ENCODE measurements at regions not wholly inside any gene's neighbourhood (a gene's known extent, or its start where the extent isn't known, plus 50 kb on each side); places are given as distances from the start of the nearest gene placed in this dataset.

DNA sequence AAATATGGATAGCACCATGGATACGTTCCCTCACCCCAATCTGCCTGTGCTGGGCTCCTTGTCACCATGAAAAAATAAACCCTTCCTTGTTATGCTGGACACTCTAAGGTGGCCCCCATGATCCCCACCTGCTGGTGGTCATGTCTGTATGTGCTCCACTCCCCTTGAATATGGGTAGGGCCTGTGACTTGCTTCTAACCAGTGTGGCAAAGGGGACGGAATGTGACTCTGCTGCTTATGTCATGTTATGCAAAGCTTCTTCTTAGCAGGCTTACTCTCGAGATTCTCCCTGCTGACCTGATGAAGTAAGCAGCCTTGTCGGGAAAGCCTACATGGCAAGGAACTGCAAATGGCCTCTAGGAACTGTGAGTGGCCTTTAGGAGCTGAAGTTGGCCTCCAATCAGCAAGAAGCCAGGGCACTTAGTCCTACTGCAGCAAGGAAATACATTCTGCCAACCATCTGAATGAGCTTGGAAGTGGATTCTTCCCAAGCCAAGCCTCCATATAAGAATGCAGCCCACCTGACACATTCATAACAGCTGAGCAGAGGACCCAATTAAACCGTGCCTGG is 159.9 kb downstream of the CCDC34 start:
- DNase-seq (ENCODE audit: low spot score) = no peak
- no peak overlapping the region for H3K4me3 Mint-ChIP-seq

DNA sequence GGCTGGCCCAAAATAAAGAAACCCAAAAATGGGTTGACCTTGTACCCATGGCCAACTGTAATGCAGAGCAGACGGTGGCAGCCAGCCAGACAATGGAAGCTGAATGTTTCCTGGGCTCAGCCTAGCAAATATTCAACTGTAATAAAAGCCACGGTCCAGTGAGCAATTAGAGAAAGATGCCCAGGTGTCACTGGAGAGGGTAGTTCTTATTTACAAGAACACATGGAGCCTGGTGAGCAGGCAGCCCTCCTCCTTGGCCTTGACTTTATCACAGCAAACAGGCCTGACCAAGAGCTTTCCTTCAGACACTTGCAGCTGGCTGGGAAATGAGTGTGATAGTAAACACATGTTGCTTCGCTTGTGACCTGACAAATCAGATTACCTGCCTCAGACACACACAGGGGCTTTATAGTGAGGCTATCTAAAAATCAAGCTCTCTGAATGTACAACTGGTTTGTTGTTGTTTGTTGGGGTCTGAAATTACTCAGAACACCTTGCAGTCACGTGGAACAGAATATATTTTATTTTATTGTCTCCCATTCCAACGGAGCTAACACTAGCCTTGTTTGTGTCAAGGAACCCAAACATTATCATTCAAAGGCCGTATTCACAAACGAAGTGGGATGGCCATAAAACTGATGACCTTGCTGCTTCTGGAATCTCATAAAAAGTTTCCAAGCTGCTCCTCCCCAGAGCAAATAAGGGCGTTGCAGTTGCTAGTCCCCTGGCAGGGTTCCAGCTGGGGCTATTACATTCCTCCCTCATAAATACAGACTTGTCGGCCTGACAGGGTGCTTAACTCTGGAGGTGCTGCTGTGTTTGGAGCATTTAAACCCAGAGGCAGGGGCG is 161.1 kb downstream of the BBOX1 start:
- Histone ChIP-seq H3K27me3 (no peaks in the 10 kb centered on the region), H3K27ac (no peak overlapping the region)
- H3K4me3 Mint-ChIP-seq = no peak overlapping the region

More for the DNA sequence above, 159.9 kb downstream of the CCDC34 start:
- Histone ChIP-seq H3K4me1 (peaks cover 16% of the 10 kb centered on the region), H3K27me3 (no peaks in the 10 kb centered on the region), H3K9me3 (ENCODE audit: low read depth) (no peaks in the 10 kb centered on the region), H3K79me2 (ENCODE audit: low read depth) (no peaks in the 10 kb centered on the region), H3K9ac (no peak overlapping the region), H3K36me3 (no peaks in the 10 kb centered on the region), H3K27ac (no peak overlapping the region), H3K4me3 (no peak overlapping the region), H2AFZ (replicated peaks) (no peak overlapping the region), H3K4me2 (no peak overlapping the region), H3F3A (ENCODE audit: low read depth) (peaks cover 13% of the 10 kb centered on the region), H4K20me1 (ENCODE audit: low read depth) (no peaks in the 10 kb centered on the region)
- H3K9me3 Mint-ChIP-seq = no peaks in the 10 kb centered on the region
- peaks cover 4% of the 10 kb centered on the region for H3K27me3 Mint-ChIP-seq (ENCODE audit: insufficient read depth, low read depth)
- no peak overlapping the region for H3K27ac Mint-ChIP-seq
- H3K4me1 Mint-ChIP-seq = peaks cover 13% of the 10 kb centered on the region
- no peaks in the 10 kb centered on the region for H3K36me3 Mint-ChIP-seq
- no peak for TF ChIP-seq EZH2 (IDR thresholded peaks at IDR 0.05)
- TF ChIP-seq, protein P1, sequence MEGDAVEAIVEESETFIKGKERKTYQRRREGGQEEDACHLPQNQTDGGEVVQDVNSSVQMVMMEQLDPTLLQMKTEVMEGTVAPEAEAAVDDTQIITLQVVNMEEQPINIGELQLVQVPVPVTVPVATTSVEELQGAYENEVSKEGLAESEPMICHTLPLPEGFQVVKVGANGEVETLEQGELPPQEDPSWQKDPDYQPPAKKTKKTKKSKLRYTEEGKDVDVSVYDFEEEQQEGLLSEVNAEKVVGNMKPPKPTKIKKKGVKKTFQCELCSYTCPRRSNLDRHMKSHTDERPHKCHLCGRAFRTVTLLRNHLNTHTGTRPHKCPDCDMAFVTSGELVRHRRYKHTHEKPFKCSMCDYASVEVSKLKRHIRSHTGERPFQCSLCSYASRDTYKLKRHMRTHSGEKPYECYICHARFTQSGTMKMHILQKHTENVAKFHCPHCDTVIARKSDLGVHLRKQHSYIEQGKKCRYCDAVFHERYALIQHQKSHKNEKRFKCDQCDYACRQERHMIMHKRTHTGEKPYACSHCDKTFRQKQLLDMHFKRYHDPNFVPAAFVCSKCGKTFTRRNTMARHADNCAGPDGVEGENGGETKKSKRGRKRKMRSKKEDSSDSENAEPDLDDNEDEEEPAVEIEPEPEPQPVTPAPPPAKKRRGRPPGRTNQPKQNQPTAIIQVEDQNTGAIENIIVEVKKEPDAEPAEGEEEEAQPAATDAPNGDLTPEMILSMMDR (IDR thresholded peaks at IDR 0.05) = no peak
- no peak for TF ChIP-seq EZH2phosphoT487 (IDR thresholded peaks at IDR 0.05)

DNA sequence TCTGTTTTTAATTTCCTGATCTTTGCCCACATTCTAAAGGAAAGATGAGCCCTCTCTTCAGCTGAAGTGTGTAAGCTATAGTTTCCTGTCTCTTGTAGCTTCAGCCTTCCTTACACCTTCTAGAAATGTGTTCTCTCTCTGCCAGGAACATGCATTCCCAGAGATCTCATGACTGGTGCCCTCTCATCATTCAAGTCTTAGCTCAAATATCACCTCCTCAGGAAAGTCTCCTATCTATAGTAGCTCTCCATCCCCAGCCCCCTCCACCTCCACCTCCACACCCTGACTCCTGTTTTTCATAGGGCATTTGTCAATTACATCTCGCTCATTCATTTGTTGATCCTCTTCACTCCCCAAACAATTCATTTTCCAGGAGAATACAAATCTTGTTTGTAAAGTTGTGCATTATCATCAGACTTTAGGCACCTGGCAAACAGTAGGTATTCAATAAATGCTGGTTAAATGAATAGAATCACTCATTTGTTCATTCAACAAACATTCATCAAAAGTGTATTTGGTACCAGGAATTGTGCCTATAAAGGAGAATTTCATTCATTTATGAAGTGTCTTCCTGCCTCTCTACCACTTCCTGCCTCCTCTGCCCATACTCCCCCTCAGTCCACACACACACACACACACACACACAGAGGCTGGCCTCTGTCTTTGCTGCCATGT is 160.3 kb downstream of the BBOX1 start:
- Histone ChIP-seq H3F3A (ENCODE audit: low read depth) (peaks cover 10% of the 10 kb centered on the region), H2AFZ (replicated peaks) (no peak overlapping the region), H3K79me2 (ENCODE audit: low read depth) (no peaks in the 10 kb centered on the region), H3K4me1 (peaks cover 7% of the 10 kb centered on the region), H3K9me3 (ENCODE audit: low read depth) (no peaks in the 10 kb centered on the region), H3K4me2 (no peak overlapping the region), H3K9ac (no peak overlapping the region), H3K27me3 (no peaks in the 10 kb centered on the region), H4K20me1 (ENCODE audit: low read depth) (no peaks in the 10 kb centered on the region), H3K4me3 (no peak overlapping the region), H3K36me3 (no peaks in the 10 kb centered on the region), H3K27ac (no peak overlapping the region)
- no peaks in the 10 kb centered on the region for H3K9me3 Mint-ChIP-seq
- TF ChIP-seq, protein P1 (IDR thresholded peaks at IDR 0.05) = no peak
- no peak for TF ChIP-seq EZH2 (IDR thresholded peaks at IDR 0.05)
- no peak for TF ChIP-seq EZH2phosphoT487 (IDR thresholded peaks at IDR 0.05)
- H3K27ac Mint-ChIP-seq = no peak overlapping the region
- H3K36me3 Mint-ChIP-seq = no peaks in the 10 kb centered on the region
- H3K4me3 Mint-ChIP-seq = no peak overlapping the region
- no peak for DNase-seq (ENCODE audit: low spot score)
- H3K4me1 Mint-ChIP-seq = peaks cover 6% of the 10 kb centered on the region
- H3K27me3 Mint-ChIP-seq (ENCODE audit: insufficient read depth, low read depth) = peaks cover 4% of the 10 kb centered on the region

More for the DNA sequence above, 161.1 kb downstream of the BBOX1 start:
- H3F3A ChIP-seq (ENCODE audit: low read depth) = peaks cover 14% of the 10 kb centered on the region
- H2AFZ ChIP-seq (replicated peaks) = no peak overlapping the region
- Mint-ChIP-seq H3K27ac (peak overlapping the region; percentile 8), H3K4me1 (peaks cover 13% of the 10 kb centered on the region), H3K27me3 (ENCODE audit: insufficient read depth, low read depth) (peaks cover 4% of the 10 kb centered on the region), H3K36me3 (no peaks in the 10 kb centered on the region), H3K9me3 (no peaks in the 10 kb centered on the region)
- no peaks in the 10 kb centered on the region for H3K79me2 ChIP-seq (ENCODE audit: low read depth)
- no peak overlapping the region for H3K4me3 ChIP-seq
- no peak overlapping the region for H3K9ac ChIP-seq
- H4K20me1 ChIP-seq (ENCODE audit: low read depth) = no peaks in the 10 kb centered on the region
- no peak for DNase-seq (ENCODE audit: low spot score)
- no peaks in the 10 kb centered on the region for H3K36me3 ChIP-seq
- TF ChIP-seq, protein P1 (IDR thresholded peaks at IDR 0.05) = no peak
- TF ChIP-seq EZH2phosphoT487 (IDR thresholded peaks at IDR 0.05) = no peak
- no peak for TF ChIP-seq EZH2 (IDR thresholded peaks at IDR 0.05)
- no peaks in the 10 kb centered on the region for H3K9me3 ChIP-seq (ENCODE audit: low read depth)
- H3K4me2 ChIP-seq = no peak overlapping the region
- peaks cover 14% of the 10 kb centered on the region for H3K4me1 ChIP-seq
